DMS114 treated with DMSO at 0.1 percent for 48 hours (cell line): ENCODE measurements at regions not wholly inside any gene's neighbourhood (a gene's known extent, or its start where the extent isn't known, plus 50 kb on each side); places are given as distances from the start of the nearest gene placed in this dataset.

Experiments
- DNase-seq: peaks from one replicate; lab custom pipeline; 2025; ENCODE audit not compliant: unreplicated experiment; lab: John Stamatoyannopoulos, UW

DNA sequence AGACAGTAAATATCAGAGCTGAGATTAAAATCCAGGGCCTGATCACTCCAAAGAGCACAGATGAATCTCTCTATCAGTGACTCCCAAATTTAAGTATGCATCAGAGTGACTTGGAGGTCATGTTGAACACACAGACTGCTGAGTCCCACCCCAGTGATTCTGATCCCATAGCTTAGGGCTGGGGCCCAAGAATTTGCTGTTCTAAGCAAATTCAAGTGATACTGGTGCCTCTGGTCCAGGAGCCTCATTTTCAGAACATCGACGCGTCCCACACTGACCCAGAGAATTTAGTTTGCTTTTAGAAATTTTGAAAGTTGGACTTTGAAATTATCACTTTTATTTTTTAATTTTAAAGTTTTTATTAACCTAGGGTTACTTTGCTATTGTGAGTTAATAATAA is 72.7 kb upstream of the NETO1 start:
- DNase-seq: no peak

DNA sequence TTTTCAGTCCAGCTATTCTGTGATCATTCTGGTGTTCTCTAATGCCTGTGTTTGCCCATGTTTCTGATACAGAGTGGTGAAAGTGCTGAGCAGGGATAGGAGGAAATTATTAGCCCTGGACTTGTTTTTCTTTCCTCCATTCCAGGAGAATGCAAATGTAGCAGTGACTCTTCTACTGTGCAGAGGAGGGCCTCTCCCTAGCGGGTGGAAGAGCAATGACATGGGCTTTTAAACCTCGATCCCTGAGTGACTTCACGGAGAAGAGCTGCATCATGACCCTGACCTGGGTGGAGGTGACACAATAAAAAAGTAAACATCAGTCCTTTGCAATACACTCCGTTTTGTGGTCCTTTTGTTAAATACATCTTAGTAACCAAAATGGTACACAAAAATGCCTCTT is 68.0 kb upstream of the NETO1 start:
- no peak for DNase-seq

DNA sequence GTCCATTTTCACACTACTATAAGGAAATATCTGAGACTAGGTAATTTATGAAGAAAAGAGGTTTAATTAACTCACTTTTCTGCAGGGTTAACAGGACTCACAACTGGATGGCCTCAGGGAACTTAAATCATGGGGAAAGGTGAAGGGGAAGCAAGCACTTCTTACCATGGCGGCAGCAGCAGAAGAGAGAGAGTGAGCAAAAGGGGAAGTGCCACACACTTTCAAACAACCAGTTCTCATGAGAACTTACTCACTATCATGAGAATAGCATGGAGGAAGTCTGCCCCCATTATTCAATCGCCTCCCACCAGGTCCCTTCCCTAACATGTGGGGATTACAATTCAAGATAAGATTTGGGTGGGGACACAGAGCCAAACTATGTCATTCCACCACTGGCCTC is 55.1 kb upstream of the NETO1 start:
- DNase-seq: no peak
